Coronary artery (tissue), 2 donors: ENCODE measurements at regions not wholly inside any gene's neighbourhood (a gene's known extent, or its start where the extent isn't known, plus 50 kb on each side); places are given as distances from the start of the nearest gene placed in this dataset.

Source experiments
- DNase-seq: peaks from one replicate; pipeline ENCODE4 v3.0.0-alpha.2; 2017; ENCODE audit warnings: low spot score
- H3K27ac ChIP-seq, 2 donors: fragments of 200-600 bp; sonication (generic); one replicate each; pipeline ENCODE4 v1.5.1; 2016 to 2019
- H3K4me3 ChIP-seq: fragments of 200-600 bp; sonication (generic); 2 replicates; pipeline ENCODE4 v1.5.1; 2016; ENCODE audit warnings: mild to moderate bottlenecking, moderate library complexity
- CTCF ChIP-seq: fragments of 200-600 bp; sonication (generic); IDR thresholded peaks from one replicate; pipeline ENCODE4 v1.5.1; 2019; ENCODE audit warnings: antibody characterized with exemption

- Histone ChIP-seq H3K4me3 (no peak overlapping the region), H3K27ac (no peak overlapping the region)
- DNase-seq: no peak
- no peak for TF ChIP-seq CTCF
Measured at GRCh38 chr14:85461432-85462133, 68.4 kb upstream of the FLRT2 start.

- no peak for DNase-seq
- Histone ChIP-seq H3K27ac (no peak overlapping the region), H3K4me3 (no peak overlapping the region)
- no peak for TF ChIP-seq CTCF
Measured at GRCh38 chr14:85463512-85463911, 66.4 kb upstream of the FLRT2 start.

- no peak for DNase-seq
- TF ChIP-seq CTCF: no peak
- Histone ChIP-seq H3K4me3 (no peak overlapping the region), H3K27ac (no peak overlapping the region)
Measured at GRCh38 chr14:85464135-85464895, 65.6 kb upstream of the FLRT2 start.

GRCh38 chr14:85466678-85467077 is 63.3 kb upstream of the FLRT2 start:
- no peak for DNase-seq
- Histone ChIP-seq H3K4me3 (no peak overlapping the region), H3K27ac (no peak overlapping the region)
- TF ChIP-seq CTCF: no peak

GRCh38 chr14:85468816-85469215 is 61.1 kb upstream of the FLRT2 start:
- DNase-seq: no peak
- TF ChIP-seq CTCF: no peak
- H3K27ac ChIP-seq: no peak overlapping the region

GRCh38 chr14:85471156-85471555 is 58.8 kb upstream of the FLRT2 start:
- TF ChIP-seq CTCF: no peak
- DNase-seq: no peak
- no peak overlapping the region for H3K4me3 ChIP-seq
- H3K27ac ChIP-seq: no peak overlapping the region

More at GRCh38 chr14:85468816-85469215, 61.1 kb upstream of the FLRT2 start:
- H3K4me3 ChIP-seq: no peak overlapping the region

GRCh38 chr14:85471744-85472143 is 58.2 kb upstream of the FLRT2 start:
- no peak for TF ChIP-seq CTCF
- DNase-seq: no peak
- peak overlapping the region in 1 of 2 donors; percentile 54 for H3K27ac ChIP-seq
- no peak overlapping the region for H3K4me3 ChIP-seq
